HG02763 (cell line): ENCODE measurements at regions not wholly inside any gene's neighbourhood (a gene's known extent, or its start where the extent isn't known, plus 50 kb on each side); places are given as distances from the start of the nearest gene placed in this dataset.

Experiments used
- ATAC-seq: cut with Tn5 transposase; IDR thresholded peaks from one replicate; pipeline ENCODE4 v1.9.1; 2021; ENCODE audit warnings: mild to moderate bottlenecking, moderate library complexity; ENCODE audit not compliant: unreplicated experiment

DNA sequence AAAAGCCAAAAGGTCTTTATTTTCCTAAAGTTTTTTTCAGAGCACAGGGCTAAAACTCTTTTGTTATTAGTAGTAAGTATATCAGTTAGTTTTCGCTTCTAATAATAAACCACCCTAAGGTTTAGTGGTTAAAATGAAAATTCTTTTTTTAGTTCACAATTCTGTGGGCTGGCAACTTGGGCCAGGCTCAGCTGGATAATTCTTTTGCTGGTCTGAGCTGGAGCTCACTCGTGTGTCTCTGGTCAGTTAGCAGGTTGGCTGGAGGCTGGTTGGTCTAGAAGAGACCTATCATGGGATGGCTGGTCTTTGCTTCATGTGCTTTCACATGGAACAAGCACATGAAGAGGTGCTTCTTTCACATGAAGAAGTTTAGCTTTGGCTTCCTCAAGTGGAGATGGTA, 227.1 kb upstream of the LCORL start:
- ATAC-seq: no peak

DNA sequence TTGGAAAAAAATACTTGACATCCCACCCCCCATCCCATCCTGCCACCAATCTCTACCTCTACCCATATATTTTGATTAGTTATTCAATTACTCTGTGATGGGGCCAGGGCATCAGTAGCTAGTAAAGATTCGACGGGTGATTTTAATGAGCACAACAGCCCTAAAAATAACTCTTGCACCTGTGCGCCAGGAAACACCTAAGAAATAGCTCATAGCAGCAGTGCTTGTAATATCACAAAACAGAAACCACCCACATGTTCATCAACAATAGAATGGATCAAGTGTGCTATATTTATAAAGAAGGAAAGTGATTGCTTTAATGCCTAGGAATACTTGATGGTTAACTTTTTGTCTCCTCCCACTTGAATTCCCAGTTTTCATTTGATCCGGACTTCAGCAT, 225.6 kb upstream of the LCORL start:
- ATAC-seq: no peak

DNA sequence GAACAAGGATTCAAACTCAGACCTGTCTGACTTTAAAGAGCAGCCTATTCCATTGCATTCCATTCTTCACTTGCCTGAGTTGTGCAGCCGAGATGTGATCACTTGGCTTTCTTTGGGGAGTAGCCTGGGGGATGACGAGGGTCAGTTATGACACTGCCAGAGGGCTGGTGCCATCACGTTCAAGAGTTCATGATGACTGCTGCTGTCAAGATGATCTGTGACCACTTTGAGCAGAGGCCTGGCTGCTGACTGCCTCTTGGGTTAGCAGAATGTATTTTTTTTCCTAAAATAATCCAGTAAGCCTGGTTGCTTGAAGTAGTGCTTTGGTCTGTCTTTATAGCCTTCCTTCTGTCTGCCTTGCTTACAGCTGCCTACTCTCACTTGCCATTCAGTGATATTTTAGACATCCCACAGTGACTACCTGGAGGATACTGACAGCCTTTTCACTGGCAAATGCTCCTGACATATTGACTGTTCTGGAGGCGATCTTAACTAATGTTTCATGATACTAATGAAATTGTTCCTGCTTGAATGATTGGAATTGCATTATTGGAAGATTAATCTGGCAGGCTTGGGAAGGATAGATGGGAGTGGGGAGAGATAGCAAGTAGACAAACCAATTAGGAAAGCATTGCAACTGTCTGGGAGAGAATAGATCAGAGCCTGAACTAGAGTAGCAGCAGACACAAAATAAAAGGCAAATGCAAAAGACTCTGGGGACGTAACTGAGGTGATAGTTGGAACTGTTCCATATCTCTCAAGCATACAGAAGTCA, 221.6 kb upstream of the LCORL start:
- ATAC-seq: no peak

DNA sequence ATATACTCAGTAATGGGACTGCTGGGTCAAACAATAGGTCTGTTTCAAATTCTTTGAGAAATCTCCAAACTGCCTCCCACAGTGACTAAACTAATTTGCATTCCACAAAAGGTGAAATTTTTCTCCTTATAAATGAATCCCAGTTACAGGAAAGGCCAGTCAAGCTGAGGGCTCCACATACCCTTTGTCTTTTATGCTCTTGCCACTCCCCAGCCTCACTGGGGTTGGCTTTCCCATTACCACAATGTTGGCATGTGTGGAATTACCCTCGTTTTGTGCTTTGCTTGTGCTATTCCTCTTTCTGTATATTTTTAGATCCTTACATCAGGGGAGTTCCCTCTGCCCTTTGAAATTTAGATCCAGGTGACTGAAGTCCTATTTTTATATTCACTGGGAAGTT, 220.2 kb upstream of the LCORL start:
- ATAC-seq: no peak

DNA sequence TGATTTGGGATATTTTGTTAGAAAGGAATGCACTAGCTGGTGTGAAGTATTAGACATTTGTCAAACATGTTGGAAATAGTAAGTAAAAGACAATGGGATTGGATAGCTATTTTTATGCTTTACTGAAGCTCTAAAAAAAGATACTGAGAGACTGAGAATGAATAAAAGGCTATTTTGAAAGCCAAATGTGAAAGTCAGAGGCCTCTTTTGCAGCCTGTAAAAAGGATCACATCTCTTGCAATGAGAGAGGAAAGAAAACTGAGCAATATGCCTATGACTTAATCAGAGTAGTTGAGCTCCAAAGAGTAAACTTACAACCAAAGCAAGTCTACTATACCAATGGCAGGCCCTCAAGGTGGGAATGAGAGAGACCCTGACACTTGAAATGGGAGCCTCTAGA, 212.6 kb upstream of the LCORL start:
- ATAC-seq: no peak

DNA sequence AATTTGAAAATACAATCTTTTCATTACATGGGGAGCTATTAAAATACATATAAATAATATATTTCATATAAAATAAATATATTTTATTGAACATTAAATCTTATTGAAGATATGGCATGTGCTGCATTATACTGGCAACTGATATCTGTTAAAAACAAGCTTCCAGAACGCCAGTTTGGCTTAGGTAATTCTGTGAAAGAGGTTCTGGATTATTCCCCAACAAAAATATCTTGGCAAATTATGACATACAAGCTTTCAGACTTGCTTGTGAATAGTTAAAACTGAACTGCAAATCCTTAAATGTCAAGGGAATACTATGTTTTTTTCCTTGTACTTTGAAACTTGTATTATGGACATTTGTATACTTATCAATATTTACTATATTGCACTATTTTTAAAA, 210.2 kb upstream of the LCORL start:
- ATAC-seq: no peak

DNA sequence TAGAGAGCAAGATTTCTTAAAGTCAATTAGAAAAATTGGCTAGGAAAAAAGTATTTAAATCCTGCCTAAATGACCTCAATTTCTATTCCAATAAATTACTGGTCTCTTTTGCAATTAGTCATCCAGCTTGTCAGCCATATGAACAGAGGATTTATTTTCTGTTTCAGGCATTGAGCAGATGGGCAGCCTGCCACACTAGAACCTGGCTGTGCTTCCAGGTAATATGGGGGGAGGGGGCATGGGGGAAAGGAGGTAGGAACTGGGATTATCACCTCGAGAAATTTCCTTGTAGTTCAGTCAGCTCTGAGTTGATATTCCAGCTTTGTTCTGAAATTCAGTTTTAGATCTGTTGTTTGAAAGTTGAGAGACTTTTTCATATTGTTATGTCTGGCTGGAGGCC, 206.3 kb upstream of the LCORL start:
- ATAC-seq: no peak

DNA sequence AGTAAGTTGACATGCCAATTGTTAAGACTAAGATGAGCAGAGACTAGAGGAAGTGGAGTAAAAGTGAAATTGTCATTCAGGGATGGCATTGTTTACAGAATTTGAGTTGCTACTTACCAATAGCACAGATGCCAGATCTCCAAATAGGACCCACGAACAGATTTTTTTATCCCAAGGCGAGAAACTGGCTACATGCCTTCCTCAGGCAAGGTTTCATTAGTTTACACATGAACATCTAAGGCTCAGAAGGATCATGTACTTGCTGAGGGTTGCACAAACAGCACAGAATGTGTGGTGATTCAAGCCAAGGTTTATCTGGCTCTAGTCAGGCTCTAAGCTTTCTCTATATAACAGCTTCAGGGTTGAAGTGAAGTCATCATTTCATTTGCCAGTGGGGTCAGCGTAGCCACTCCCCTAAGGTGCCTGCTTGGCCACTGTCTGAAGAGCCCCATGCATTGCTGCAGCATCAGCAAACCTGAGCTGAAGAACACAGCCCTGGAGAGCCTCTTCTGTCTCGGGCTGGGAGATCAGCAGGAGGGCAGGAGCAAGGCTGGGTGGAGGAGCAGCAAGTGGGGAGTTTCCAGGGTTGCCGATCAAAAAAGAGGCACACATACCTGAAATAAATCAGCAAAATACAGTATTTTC, 193.0 kb upstream of the LCORL start:
- no peak for ATAC-seq

DNA sequence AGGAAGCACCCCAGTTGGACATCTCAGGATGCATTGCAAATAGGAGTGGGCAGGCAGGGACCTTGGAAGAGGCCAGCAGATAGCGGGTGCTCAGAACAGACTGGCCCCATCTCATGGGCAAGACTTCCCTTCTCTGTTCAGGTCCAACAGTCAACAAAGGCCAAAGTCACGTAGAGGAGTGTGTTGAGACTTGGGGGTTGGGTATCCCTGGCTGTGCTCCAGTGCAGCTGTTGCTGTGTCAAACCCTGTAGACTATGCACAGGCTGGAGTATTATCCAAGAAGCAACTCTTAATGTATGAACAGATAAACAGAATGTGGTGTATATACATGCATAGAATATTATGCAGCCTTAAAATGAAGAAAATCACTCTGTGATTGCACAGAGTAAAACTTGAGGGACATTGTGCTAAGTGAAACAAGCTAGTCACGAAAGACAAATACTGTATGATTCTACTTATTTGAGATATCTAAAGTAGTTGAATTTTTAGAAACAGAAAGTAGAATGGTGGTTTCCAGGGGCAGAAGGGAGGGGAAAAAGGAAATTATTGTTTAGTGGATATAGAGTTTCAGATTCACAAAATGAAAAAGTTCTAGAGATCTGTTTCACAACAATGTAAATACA, 192.1 kb upstream of the LCORL start:
- ATAC-seq: no peak

DNA sequence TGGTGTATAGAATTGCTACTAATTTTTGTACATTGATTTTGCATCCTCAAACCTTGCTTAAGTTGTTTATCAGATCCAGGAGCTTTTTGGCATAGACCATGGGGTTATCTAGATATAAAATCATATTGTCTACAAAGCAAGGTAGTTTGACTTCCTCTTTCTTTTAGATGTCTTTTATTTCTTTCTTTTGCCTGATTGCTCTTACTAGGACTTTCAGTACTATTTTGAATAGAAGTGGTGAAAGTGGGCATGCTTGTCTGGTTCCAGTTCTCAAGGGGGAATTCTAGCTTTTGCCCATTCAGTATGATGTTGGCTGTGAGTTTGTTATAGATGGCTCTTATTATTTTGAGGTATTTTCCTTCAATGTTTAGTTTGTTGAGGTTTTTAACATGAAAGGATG, 187.9 kb upstream of the LCORL start:
- no peak for ATAC-seq

DNA sequence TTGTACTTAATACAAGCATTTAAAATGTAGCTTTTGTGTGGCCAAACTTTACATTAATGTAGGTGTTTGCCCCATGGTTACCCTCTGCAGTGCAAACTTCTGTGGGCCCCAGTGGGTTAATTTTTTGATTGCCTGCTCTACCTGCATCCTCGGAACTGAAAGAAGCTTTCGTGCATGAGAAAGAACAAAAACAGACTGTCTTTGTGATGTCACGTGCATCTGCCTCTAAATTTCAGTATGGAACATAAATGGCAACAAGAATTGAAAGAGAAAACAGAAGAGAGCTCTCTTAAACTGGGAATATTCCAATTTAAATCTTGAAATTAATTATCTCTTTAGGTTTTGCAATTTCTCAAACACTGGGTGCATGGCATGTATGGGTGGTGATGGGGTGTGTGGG, 182.4 kb upstream of the LCORL start:
- ATAC-seq: no peak

DNA sequence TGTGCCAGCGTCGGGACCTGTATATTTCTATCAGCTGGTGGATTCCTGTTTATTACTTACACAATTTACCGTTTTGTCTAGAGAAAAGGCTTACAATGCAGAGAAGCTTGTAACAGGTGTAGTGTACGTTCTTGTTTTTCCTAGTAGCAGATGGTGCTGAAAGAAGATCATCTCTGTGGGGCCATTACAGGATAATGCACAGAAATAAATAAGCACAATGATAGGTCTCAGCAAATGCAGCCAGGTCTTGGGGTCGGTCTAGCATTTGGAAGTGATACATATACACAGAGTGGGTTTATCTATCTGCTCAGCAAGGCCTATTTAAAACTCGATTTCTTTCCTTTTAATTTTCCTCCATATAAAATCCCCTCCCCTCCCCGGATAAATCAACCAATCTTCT, 180.9 kb upstream of the LCORL start:
- ATAC-seq: no peak

DNA sequence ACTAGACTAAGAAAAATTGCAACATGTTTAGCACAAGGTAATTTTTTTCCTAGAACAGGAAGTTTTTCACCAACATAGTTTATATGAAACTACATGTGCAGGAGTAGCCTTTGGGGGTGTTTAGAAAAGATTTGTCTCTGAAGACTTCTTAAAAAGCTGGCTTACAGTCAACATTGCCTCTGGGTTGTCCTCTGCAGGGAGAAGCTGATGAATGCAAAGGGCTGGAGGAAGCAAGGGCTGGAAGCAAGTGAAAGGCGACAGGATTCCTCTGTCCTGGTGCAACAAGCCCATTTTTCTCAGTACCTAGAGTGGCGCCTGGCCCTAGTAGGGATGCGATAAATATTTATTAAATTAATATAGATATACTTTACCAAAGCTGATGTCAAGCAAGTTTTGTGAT, 180.3 kb upstream of the LCORL start:
- ATAC-seq: no peak

DNA sequence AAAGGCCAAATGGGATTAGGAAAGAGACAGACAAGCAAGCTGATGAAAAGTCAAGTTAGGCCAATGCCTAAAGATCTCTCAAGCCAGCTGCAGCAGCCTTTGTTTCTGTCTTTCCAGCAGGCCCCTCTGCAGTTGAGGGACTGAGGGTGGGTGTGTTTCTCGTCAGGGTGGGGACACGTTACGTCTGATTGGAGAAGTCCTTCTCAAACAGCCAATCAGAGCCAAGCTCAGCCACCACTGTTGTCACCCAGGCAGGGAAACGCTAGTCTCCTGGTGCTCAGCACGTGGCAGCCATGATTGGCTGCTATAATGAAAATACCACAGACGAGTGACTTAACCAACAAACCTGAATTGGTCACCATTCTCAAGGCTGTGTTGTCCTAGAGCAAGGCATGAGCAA, 177.1 kb upstream of the LCORL start:
- ATAC-seq: no peak

DNA sequence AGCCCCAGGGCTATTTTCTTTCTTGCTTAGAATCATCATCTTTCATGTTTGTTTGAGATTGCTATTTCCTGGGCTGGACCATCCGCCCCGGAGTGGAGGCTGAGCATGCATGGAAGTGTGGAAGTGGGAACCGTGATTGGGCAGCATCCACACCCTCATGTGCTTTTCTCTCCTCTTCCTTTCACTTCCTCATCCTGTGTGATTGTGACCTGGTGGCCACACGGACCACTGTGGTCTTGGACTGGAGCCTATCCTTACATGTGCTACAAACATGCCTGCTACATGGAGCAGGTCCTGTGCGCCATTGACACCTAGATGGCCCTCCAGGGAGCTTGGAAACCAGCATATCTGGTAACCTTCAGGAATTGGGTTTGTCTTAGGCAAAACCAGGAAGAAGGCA, 175.9 kb upstream of the LCORL start:
- ATAC-seq: no peak

DNA sequence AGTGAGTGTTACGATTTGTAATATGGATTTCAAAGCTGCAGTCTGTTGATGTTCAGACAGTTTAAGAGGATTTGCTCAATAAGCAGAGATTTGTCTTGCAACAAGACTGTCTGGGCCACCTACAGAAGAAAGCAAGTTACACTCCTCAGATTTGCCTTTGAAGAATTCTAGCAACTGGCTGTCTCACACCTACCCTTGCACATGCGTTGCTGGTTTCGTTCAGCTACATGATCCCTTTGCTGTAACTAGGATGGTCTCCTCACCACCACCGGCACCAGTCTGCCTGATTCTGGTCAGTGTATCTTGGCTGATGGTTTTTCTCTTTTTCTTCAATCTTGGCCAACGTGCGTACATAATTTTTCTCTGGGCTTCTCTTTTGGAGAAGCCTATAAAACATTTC, 172.7 kb upstream of the LCORL start:
- ATAC-seq: no peak

DNA sequence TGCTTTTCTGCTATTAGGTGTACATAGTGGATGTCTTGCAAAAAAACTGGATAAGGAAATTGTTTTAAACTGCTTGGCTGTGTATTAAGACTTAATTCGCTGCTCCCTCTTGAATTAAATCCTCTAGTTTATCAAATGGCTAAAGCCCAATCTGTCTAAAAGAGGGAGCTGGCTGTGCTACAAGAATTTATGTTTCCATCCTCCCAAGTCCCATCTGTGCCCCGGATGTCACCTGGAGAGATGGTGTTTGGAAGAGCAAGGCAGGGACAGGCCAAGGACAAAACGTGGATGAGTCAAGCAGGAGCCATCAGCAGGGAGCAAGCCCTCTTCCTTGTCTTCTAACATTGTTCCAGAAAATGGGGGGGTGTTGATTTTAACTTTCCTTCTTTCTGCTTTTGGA, 171.3 kb upstream of the LCORL start:
- ATAC-seq: no peak

DNA sequence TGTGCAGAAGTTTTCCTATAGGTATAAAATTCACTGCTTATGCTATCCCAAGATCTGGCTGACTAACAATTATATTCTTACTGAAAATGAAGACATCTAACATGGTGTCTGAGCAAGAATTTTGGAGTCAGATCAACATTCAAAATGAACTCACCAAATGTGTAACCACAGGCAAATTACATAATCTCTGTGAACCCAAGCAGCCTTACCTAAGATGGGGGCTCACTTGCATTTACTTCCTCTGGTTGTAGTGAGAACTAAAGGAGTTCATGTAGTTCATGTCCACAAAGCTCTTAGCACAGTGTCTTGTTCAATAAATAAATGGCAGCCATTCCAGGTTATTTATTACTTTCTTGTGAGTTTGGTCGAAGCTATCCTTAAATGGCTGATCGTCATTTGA, 163.9 kb upstream of the LCORL start:
- ATAC-seq: no peak

DNA sequence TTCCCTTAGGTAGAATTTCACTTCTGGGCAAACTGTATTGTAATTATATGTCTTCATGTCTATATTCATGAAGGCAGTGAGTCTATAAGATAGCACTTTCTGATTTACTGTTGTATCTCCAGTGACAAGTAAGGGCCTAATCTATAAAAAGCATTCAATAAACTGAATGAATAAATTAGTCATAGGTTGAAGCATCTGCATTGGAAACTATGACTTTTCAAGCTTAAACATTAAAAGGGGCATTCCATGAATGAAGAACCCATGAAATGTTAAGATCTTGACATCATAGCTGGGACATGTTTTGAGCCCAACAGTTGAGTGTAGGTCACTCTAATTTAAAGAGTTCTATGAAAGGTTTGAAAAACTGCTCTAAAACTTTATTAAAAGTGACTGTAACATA, 159.3 kb upstream of the LCORL start:
- no peak for ATAC-seq

DNA sequence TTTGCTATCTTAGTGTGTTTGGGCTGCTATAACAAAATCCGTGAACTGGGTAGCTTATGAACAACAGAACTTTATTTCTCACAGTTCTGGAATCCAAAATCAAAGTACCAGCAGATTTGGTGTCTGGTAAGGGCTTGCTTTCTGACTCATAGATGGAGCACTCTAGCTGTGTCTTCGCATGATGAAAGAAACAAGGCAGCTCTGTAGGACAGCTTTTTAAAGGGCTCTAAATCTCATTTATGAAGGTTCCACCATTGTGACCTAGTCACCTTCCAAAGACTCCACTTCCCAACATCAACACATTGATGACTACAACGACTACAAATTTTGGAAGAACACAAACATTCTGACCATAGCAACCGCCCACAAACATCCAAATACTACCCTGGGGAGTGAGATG, 158.6 kb upstream of the LCORL start:
- ATAC-seq: no peak

DNA sequence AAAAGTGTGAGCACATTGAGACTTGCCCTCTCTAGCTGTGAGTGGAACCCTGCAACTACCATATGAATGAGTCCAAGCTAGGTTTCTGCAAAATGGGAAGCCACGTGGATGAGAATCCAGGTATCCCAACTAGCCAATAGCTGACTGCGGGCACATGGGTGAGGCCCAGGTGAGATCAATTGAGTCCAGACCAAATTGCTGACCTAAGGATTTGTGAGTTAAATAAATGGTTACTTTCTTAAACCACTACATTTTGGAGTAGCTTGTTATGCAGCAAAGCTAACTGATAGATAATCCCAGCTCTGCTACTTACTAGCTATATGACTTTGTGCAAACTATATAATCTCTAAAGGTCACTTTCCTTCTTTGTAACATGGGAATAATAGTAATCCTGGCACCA, 150.3 kb upstream of the LCORL start:
- no peak for ATAC-seq

DNA sequence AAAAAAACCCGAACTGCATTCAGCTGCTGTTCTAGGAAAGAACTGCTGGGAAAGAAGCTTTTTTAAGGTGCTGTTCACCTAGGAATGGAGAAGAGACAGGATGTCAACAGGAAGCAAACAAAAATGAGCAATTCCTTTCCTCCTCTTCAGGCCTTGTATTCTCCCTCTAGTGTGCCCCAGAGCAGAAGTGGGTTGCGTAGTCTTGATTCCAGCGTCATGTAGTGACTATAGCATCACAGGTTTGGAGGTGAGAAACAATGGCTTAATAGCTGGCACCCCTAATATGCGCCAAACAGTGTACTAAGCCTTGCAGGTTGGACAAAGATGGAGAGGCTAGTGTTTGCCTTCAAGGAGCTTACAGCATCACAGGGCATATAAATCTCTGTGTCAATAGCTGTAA, 146.3 kb upstream of the LCORL start:
- no peak for ATAC-seq

DNA sequence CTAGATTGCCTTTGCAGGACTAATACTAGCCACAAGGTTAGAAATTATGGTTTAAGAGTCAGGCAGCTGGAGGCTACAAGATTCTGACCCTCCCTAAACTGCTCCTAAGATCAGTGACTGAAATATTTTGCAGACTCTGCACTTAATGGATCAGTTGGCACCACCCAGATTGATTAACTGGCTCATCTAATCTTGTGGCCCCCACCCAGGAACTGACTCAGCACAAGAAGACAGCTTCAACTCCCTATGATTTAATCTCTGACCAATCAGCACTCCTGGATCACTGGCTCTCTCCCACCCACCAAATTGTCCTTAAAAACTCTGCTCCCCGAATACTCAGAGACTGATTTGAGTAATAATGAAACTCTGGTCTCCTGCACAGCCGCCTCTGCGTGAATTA, 145.4 kb upstream of the LCORL start:
- ATAC-seq: no peak
